ENCODE measurements at regions not wholly inside any gene's neighbourhood (a gene's known extent, or its start where the extent isn't known, plus 50 kb on each side); places are given as distances from the start of the nearest gene placed in this dataset.

DNA sequence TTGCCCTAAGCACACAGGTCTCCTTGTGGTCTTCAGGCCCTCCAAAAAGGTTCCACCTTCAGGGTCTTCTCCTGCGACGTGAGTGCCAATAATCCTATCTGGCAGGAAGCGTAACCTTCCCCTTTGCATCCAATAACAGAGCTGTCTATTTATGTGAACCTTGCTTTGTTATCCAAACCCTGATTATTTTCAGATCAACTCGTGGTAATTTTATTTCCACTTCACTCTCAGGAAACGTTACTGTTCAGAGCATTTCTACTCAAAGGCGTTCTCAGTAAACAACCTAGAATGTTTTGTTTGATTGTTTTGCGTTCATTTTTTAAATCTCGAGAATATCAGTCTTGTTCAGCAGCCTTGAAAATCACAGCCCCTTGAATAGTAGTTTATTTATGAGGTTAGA is 232.3 kb upstream of the KLF6 start:
- no peak overlapping the region for H3K27ac ChIP-seq (ENCODE audit: low read depth, low read length)
- no peak overlapping the region for H3K9ac ChIP-seq (ENCODE audit: low read length)
- H3K79me2 ChIP-seq (ENCODE audit: insufficient read depth, low read length), result no peaks in the 10 kb centered on the region
- H3K4me3 ChIP-seq (ENCODE audit: insufficient read depth, low read length, poor library complexity, severe bottlenecking), result no peak overlapping the region
- TF ChIP-seq, protein P1, sequence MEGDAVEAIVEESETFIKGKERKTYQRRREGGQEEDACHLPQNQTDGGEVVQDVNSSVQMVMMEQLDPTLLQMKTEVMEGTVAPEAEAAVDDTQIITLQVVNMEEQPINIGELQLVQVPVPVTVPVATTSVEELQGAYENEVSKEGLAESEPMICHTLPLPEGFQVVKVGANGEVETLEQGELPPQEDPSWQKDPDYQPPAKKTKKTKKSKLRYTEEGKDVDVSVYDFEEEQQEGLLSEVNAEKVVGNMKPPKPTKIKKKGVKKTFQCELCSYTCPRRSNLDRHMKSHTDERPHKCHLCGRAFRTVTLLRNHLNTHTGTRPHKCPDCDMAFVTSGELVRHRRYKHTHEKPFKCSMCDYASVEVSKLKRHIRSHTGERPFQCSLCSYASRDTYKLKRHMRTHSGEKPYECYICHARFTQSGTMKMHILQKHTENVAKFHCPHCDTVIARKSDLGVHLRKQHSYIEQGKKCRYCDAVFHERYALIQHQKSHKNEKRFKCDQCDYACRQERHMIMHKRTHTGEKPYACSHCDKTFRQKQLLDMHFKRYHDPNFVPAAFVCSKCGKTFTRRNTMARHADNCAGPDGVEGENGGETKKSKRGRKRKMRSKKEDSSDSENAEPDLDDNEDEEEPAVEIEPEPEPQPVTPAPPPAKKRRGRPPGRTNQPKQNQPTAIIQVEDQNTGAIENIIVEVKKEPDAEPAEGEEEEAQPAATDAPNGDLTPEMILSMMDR (IDR thresholded peaks at IDR 0.05; ENCODE audit: insufficient read depth, low read length, poor library complexity, severe bottlenecking), result no peak
- no peak for TF ChIP-seq EZH2phosphoT487 (conservative IDR thresholded peaks at IDR 0.05; ENCODE audit: low read length)
- H3K9me2 ChIP-seq (replicated peaks; ENCODE audit: insufficient read depth, low read length), result no peaks in the 10 kb centered on the region
- H3K4me2 ChIP-seq (ENCODE audit: low read depth, low read length, poor library complexity, severe bottlenecking), result no peak overlapping the region
- H3F3A ChIP-seq (ENCODE audit: insufficient read depth), result no peaks in the 10 kb centered on the region
- no peak overlapping the region for H2AFZ ChIP-seq (ENCODE audit: low read depth, low read length, severe bottlenecking)
- no peaks in the 10 kb centered on the region for H3K9me3 ChIP-seq (ENCODE audit: insufficient read depth, low read length)
- H3K27me3 ChIP-seq (ENCODE audit: low read length), result no peaks in the 10 kb centered on the region
- no peaks in the 10 kb centered on the region for H3K36me3 ChIP-seq (ENCODE audit: low read length)
- H4K20me1 ChIP-seq (ENCODE audit: low read depth, low read length), result no peaks in the 10 kb centered on the region

DNA sequence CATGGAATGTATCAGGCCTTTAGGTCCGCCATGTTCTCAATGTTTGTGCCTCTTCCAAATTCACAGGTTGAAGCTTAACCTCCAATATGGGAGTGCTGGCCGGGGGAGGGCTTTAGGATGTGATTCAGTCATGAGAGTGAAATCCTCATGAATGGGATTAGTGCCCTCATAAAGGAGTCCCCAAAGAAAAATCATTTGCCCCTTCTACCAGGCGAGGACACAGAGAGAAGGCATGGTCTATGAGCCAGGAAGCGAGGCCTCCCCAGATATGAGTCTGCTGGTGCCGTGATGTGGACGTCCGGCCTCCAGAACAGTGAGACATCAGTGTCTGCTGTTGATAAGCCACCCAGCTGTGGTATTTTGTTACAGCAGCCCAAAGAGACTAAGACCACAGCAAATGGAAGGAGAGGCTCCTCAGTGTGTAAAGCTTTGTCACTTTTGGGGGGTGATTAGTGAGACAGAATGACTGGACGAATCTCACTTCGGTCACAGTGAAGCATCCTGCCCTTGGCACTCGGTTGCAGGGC is 231.3 kb upstream of the KLF6 start:
- no peaks in the 10 kb centered on the region for H3K9me2 ChIP-seq (replicated peaks; ENCODE audit: insufficient read depth, low read length)
- no peak overlapping the region for H3K27ac ChIP-seq (ENCODE audit: low read depth, low read length)
- no peaks in the 10 kb centered on the region for H3K36me3 ChIP-seq (ENCODE audit: low read length)
- H3K27me3 ChIP-seq (ENCODE audit: low read length), result no peaks in the 10 kb centered on the region
- H4K20me1 ChIP-seq (ENCODE audit: low read depth, low read length), result no peaks in the 10 kb centered on the region
- no peak overlapping the region for H3K9ac ChIP-seq (ENCODE audit: low read length)
- H3K4me2 ChIP-seq (ENCODE audit: low read depth, low read length, poor library complexity, severe bottlenecking), result no peak overlapping the region
- no peak overlapping the region for H2AFZ ChIP-seq (ENCODE audit: low read depth, low read length, severe bottlenecking)
- TF ChIP-seq, protein P1 (IDR thresholded peaks at IDR 0.05; ENCODE audit: insufficient read depth, low read length, poor library complexity, severe bottlenecking), result no peak
- no peak for TF ChIP-seq EZH2phosphoT487 (conservative IDR thresholded peaks at IDR 0.05; ENCODE audit: low read length)
- H3K9me3 ChIP-seq (ENCODE audit: insufficient read depth, low read length), result no peaks in the 10 kb centered on the region
- no peaks in the 10 kb centered on the region for H3F3A ChIP-seq (ENCODE audit: insufficient read depth)
- H3K79me2 ChIP-seq (ENCODE audit: insufficient read depth, low read length), result no peaks in the 10 kb centered on the region
- no peak overlapping the region for H3K4me3 ChIP-seq (ENCODE audit: insufficient read depth, low read length, poor library complexity, severe bottlenecking)

DNA sequence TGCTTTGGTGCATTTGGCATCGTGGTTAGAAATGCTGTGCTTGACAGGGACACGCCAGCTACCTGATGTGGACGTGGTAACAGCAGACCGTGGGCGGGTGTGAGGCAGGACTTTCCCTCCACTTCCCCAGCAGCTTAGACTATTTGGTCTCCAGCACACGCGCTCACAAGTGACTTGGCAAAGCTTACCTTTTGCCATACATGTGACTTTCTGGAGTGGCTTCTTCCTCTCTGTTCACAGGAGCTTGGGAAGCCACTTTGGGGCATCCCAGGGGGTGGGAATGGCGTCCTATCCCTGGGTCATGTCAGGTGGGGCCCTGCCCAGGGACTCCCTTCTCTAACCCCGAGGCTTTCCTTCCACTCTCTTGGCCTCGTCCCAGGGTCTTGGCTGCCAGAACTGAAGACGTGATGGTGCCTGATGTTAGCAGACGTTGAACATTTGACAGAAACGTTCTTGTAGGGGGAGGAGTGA is 228.7 kb upstream of the KLF6 start:
- Histone ChIP-seq H4K20me1 (ENCODE audit: low read depth, low read length) (no peaks in the 10 kb centered on the region), H3K79me2 (ENCODE audit: insufficient read depth, low read length) (no peaks in the 10 kb centered on the region), H3F3A (ENCODE audit: insufficient read depth) (no peaks in the 10 kb centered on the region), H3K4me2 (ENCODE audit: low read depth, low read length, poor library complexity, severe bottlenecking) (no peak overlapping the region), H3K9me2 (replicated peaks; ENCODE audit: insufficient read depth, low read length) (no peaks in the 10 kb centered on the region), H3K4me3 (ENCODE audit: insufficient read depth, low read length, poor library complexity, severe bottlenecking) (no peak overlapping the region), H3K27me3 (ENCODE audit: low read length) (no peaks in the 10 kb centered on the region), H3K9ac (ENCODE audit: low read length) (no peak overlapping the region), H3K36me3 (ENCODE audit: low read length) (no peaks in the 10 kb centered on the region), H2AFZ (ENCODE audit: low read depth, low read length, severe bottlenecking) (no peak overlapping the region), H3K27ac (ENCODE audit: low read depth, low read length) (no peak overlapping the region), H3K9me3 (ENCODE audit: insufficient read depth, low read length) (no peaks in the 10 kb centered on the region)
- TF ChIP-seq EZH2phosphoT487 (conservative IDR thresholded peaks at IDR 0.05; ENCODE audit: low read length), result no peak
- TF ChIP-seq, protein P1 (IDR thresholded peaks at IDR 0.05; ENCODE audit: insufficient read depth, low read length, poor library complexity, severe bottlenecking), result no peak
